Non-pigmented ciliary epithelial cell (primary cell): ENCODE measurements at regions not wholly inside any gene's neighbourhood (a gene's known extent, or its start where the extent isn't known, plus 50 kb on each side); places are given as distances from the start of the nearest gene placed in this dataset.

Experiments
- DNase-seq: peaks from one replicate; pipeline ENCODE4 v3.0.0-alpha.2; 2010; ENCODE audit warnings: low read depth

GRCh38 chr9:93900971-93901861 lies 53.9 kb downstream of the BARX1 start:
- DNase-seq, result no peak

- no peak for DNase-seq
Observed at GRCh38 chr9:93900436-93900819, 54.7 kb downstream of the BARX1 start.

- no peak for DNase-seq
Observed at GRCh38 chr9:93899609-93900435, 55.3 kb downstream of the BARX1 start.

DNA sequence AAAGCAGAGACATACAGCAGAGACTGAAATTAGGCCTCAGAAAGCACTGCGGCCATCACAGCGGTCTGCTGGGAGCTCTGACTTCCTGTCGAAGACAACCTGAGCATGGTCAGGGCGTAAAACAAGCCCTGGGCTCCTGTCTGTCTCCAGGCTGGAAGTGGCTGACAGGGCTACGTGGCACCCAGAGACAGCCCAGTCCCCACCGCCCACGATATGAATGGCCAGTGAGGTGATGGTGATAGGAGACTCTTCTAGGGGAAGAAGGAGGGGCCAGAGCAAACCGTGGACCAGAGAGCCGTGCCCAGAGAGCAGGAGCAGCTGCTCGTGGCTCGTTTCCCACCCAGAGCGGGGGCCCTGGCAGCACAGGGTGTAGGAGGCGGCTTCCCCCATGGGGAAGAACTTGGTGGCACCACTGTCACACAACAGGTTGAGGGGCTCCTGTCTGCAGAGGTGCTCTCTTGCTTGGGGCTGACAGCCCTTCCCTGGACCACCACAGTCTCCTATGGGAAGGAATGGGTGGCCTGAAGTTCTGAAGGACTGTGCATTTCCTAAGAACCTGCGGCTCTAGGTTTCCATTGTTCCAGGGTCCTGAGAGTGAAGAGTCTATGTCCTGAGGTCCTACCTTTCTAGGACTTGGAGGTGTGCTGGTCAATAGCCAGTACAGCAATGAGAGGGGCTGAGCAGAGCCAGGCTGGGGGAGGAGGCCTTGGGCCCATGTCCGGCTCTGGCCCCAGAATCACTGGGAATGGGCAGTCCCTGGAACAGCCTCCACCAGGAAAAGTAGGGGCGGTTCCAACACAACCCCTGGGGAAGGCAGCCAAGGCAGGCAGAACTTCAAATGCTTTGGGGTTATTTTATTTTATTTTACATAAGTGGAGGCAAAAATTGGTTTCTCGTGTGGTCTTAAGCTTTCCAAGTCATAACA lies 56.4 kb downstream of the BARX1 start:
- no peak for DNase-seq

DNA sequence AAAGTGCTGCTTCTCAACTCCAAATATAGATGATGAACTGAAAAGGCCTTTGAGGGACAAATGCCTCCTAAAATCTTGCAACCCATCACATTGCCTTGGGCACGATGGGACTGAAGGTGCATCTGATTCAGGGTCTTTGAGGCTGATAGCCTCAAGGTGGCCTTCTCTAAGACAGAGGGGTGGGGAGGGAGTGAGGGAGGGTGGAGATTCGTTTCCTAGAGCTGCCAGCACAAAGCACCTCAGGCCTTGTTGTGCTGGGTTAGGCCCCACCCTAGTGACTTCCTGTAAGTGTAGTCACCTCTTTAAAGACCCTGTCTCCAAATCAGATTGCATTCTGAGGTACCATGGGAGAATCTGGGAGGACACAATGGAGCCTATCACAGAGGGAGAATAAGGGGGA lies 57.1 kb downstream of the BARX1 start:
- DNase-seq, result no peak

GRCh38 chr9:93897075-93897970 lies 57.8 kb downstream of the BARX1 start:
- DNase-seq, result no peak

DNA sequence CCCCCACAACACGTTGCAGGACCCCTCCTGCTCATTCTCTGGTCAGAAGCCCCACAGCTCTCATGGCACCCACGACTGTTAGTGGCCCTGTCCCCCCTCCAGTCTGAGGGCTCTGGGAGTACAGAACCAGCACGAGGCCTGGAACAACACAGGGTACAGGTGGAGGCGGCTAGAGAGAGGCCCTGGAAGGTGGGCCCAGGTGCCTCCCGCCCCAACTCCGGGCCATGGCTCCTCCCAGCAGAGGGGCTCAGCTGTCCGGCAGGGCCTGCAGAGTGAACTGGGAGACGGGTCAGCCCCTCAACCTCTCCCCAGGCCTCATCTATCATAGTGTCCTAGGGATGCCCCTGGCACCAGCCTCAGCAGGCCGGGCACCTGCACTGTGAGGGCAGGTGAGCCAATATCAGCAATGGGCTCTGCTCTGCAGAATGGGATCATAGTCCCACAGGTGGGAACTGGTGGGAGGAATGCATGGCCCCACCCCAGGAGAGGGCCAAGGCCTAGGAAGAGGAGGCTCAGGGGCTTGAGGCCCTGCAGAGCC lies 58.6 kb downstream of the BARX1 start:
- DNase-seq, result no peak

- DNase-seq, result no peak
Observed at GRCh38 chr9:93896093-93896492, 59.1 kb downstream of the BARX1 start.

- DNase-seq, result no peak
Observed at GRCh38 chr9:93895535-93895934, 59.6 kb downstream of the BARX1 start.

GRCh38 chr9:93894691-93895079 lies 60.5 kb downstream of the BARX1 start:
- no peak for DNase-seq

DNA sequence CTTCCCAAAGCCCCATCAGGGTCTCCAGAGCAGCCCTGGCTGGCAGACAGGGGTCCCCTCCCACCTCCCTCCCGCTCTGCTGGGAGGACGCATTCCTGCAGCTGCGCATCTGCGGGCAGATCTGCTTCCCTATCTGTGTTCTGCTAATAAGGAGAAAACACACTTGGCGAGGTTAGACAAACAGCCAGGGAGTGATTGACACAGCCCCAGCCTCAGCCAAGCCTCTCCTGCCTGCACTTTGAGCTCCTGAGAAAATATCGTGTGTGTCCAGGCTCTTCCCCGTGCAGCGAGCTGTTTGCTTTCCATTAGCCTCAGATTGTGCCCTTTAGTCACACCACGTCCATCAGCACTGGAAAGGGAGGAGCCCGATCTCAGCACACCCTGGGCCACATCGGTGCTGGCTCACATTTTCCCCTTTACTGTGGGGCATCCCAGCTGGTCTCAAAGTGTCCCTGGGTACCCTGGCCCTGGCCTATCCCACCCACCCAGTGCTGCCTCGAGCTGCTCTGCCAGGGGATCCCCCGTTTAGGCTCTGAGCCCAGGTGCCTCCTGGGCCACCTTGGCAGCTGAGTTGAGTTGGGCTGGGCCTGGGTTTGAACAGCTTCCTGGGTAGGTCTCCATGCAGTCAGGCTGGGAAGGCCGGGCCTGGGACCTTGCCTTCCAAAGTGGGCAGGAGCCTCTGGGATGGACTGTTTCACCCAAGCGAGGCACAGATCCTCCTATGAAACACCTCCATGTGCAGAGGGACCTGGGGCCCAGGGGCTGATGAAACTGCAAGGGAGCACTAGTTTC lies 61.1 kb downstream of the BARX1 start:
- DNase-seq, result no peak

- DNase-seq, result no peak
Observed at GRCh38 chr9:93893194-93893593, 62.0 kb downstream of the BARX1 start.

GRCh38 chr9:93892748-93893147 lies 62.4 kb downstream of the BARX1 start:
- DNase-seq, result no peak

- DNase-seq, result no peak
Observed at GRCh38 chr9:93891549-93892310, 63.4 kb downstream of the BARX1 start.

DNA sequence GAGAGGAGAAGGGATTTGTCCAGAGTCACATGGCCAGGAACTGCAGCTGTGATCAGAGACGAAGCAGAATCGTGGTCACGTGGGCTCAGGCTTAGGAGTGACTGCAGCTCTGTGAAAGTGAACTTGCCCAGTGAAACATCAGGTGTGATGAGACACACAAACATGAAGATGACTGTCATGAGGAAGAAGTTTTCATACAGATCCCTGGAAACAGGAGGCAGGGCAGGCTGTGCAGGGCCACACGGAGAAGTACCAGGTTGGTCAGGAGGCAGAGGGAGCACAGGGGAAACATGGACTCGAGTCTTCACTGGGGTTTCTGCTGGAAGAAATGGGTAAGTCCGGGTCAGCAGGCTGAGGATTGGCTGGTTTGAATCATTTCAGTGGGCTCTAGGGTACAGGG lies 64.1 kb downstream of the BARX1 start:
- DNase-seq, result no peak

- DNase-seq, result no peak
Observed at GRCh38 chr9:93890436-93890935, 64.7 kb downstream of the BARX1 start.

DNA sequence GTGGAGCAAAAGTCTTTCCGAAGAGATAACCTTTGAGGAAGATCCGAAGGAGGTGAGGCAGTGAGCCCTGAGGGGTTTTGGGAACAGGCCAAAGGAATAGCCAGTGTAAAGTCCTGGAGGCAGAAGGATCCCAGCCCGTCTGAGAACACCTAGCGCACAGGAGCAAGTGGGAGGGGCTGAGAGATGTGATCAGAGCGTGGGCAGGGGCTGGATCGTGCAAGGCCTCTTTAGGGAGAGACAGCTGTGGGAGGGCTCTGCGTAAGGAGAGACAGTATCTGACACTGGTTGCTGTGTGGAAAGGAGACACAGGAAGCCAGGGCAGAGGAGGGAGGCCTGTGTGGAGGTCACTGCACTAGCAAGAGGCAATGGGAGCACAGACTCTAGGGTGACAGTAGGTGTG lies 68.2 kb downstream of the BARX1 start:
- DNase-seq, result no peak

DNA sequence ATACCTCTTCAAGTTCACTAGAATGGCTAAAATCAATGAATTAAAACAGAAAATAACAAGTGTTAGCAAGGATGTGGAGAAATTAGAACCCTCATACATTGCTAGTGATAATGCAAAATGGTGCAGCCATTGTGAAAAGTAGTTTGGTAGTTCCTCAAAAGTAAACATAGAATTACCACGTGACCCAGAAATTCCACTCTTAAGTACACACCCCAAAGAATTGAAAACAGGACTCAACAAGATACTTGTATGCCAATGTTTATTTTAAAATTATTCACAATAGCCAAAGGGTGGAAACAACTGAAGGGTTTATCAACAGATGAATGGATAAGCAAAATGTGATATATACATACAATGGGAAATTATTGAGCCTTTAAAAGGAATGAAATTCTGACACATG lies 70.3 kb downstream of the BARX1 start:
- DNase-seq, result no peak
